ENCODE measurements at regions not wholly inside any gene's neighbourhood (a gene's known extent, or its start where the extent isn't known, plus 50 kb on each side); places are given as distances from the start of the nearest gene placed in this dataset.

- in situ Hi-C loops (cut with MboI) = no loop called here
- Histone ChIP-seq H3K36me3 (ENCODE audit: control insufficient read depth, insufficient read depth, low read length) (no peaks in the 10 kb centered on the region), H3K4me1 (replicated peaks in 1 of 2; ENCODE audit: control insufficient read depth in 2 of 2, insufficient read depth in 2 of 2, low read length in 2 of 2) (peaks cover 8 to 21% of the 10 kb centered on the region in 2 experiments), H3K9ac (ENCODE audit: insufficient read depth in 1 of 2, low read depth in 2 of 2, low read length in 2 of 2) (no peak overlapping the region), H3K9me3 (replicated peaks; ENCODE audit: control insufficient read depth, insufficient read depth, low read depth, low read length) (no peaks in the 10 kb centered on the region), H3K9me1 (ENCODE audit: control insufficient read depth, insufficient read depth, low read length) (no peaks in the 10 kb centered on the region), H3K27me3 (ENCODE audit: control insufficient read depth in 2 of 2, insufficient read depth in 2 of 2, low read length in 2 of 2) (peaks cover 7 to 32% of the 10 kb centered on the region in 2 experiments; a peak in 3 of 5 replicates), H3K4me3 (no peak overlapping the region), H3K27ac (ENCODE audit: extremely low read depth, low read depth, low read length) (no peak overlapping the region), H2AFZ (ENCODE audit: low read depth, low read length) (no peak overlapping the region), H3K79me2 (ENCODE audit: control insufficient read depth, insufficient read depth, low read length) (no peaks in the 10 kb centered on the region), H4K20me1 (replicated peaks; ENCODE audit: control insufficient read depth, insufficient read depth, low read length) (no peaks in the 10 kb centered on the region), H3K4me2 (ENCODE audit: insufficient read depth, low read length) (no peak overlapping the region)
- TF ChIP-seq BCOR (IDR thresholded peaks at IDR 0.05) (no peak), PCBP1 (IDR thresholded peaks at IDR 0.05; ENCODE audit: low read depth, low read length, poor library complexity, severe bottlenecking) (no peak), PPARD (CRISPR knock-in tag; IDR thresholded peaks at IDR 0.05) (no peak), HMG20B (CRISPR knock-in tag; IDR thresholded peaks at IDR 0.05) (no peak), PRMT5 (CRISPR knock-in tag; IDR thresholded peaks at IDR 0.05) (no peak), SREBF2 (CRISPR knock-in tag; IDR thresholded peaks at IDR 0.05) (no peak), ZNF280A (IDR thresholded peaks at IDR 0.05; ENCODE audit: low read depth, partially characterized antibody) (no peak), KAT8 (IDR thresholded peaks at IDR 0.05; ENCODE audit: low read depth) (no peak), SRSF7 (optimal IDR thresholded peaks at IDR 0.05; ENCODE audit: low read depth, low read length) (no peak), NFXL1 (CRISPR knock-in tag; IDR thresholded peaks at IDR 0.05) (no peak)
- TF ChIP-seq, protein P1, sequence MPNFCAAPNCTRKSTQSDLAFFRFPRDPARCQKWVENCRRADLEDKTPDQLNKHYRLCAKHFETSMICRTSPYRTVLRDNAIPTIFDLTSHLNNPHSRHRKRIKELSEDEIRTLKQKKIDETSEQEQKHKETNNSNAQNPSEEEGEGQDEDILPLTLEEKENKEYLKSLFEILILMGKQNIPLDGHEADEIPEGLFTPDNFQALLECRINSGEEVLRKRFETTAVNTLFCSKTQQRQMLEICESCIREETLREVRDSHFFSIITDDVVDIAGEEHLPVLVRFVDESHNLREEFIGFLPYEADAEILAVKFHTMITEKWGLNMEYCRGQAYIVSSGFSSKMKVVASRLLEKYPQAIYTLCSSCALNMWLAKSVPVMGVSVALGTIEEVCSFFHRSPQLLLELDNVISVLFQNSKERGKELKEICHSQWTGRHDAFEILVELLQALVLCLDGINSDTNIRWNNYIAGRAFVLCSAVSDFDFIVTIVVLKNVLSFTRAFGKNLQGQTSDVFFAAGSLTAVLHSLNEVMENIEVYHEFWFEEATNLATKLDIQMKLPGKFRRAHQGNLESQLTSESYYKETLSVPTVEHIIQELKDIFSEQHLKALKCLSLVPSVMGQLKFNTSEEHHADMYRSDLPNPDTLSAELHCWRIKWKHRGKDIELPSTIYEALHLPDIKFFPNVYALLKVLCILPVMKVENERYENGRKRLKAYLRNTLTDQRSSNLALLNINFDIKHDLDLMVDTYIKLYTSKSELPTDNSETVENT (CRISPR knock-in tag; IDR thresholded peaks at IDR 0.05) = no peak
- TF ChIP-seq, protein P2, sequence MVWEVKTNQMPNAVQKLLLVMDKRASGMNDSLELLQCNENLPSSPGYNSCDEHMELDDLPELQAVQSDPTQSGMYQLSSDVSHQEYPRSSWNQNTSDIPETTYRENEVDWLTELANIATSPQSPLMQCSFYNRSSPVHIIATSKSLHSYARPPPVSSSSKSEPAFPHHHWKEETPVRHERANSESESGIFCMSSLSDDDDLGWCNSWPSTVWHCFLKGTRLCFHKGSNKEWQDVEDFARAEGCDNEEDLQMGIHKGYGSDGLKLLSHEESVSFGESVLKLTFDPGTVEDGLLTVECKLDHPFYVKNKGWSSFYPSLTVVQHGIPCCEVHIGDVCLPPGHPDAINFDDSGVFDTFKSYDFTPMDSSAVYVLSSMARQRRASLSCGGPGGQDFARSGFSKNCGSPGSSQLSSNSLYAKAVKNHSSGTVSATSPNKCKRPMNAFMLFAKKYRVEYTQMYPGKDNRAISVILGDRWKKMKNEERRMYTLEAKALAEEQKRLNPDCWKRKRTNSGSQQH (CRISPR knock-in tag; IDR thresholded peaks at IDR 0.05) = no peak
- TF ChIP-seq, protein P3, sequence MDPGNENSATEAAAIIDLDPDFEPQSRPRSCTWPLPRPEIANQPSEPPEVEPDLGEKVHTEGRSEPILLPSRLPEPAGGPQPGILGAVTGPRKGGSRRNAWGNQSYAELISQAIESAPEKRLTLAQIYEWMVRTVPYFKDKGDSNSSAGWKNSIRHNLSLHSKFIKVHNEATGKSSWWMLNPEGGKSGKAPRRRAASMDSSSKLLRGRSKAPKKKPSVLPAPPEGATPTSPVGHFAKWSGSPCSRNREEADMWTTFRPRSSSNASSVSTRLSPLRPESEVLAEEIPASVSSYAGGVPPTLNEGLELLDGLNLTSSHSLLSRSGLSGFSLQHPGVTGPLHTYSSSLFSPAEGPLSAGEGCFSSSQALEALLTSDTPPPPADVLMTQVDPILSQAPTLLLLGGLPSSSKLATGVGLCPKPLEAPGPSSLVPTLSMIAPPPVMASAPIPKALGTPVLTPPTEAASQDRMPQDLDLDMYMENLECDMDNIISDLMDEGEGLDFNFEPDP (CRISPR knock-in tag; IDR thresholded peaks at IDR 0.05) = no peak
- 0% methylated on average over 4 of the region's 4 CpGs for WGBS (ENCODE audit: insufficient coverage, low coverage, missing lambda C conversion rate)
- no peak for DNase-seq (ENCODE audit: extremely low read depth in 1 of 4, low spot score in 3 of 4)
- ChIA-PET CTCF (ENCODE audit: low intra/inter-chr PET ratio) (no interaction called here), POLR2A (interaction anchor here (0.7 kb wide), 1 partner anchor 50 kb away, joined by 3 read pairs; no protein-coding TSS in a partner anchor)
- no peak for FAIRE-seq
- intact Hi-C loops (cut with micrococcal nuclease) = no loop called here
- BruUV-seq (replicated peaks) = no TSS peak
- no peak for ATAC-seq
These were observed 169.1 kb upstream of the CTNNB1 start for GRCh38 chr3:41030220-41030619.
